HuH-7 (cell line): ENCODE measurements at regions not wholly inside any gene's neighbourhood (a gene's known extent, or its start where the extent isn't known, plus 50 kb on each side); places are given as distances from the start of the nearest gene placed in this dataset.
"Not testable (repeated sequence)": the region's sequence is repeated elsewhere in the genome, so short reads cannot be mapped to it uniquely, and the experiment has no call there.

ENCODE experiments used
- DNase-seq: peaks from one replicate; pipeline ENCODE4 v3.0.0; 2011; ENCODE audit warnings: low spot score

GRCh38 chr11:37511425-37511933, 913.4 kb upstream of the RAG2 start:
- DNase-seq: no peak

DNA sequence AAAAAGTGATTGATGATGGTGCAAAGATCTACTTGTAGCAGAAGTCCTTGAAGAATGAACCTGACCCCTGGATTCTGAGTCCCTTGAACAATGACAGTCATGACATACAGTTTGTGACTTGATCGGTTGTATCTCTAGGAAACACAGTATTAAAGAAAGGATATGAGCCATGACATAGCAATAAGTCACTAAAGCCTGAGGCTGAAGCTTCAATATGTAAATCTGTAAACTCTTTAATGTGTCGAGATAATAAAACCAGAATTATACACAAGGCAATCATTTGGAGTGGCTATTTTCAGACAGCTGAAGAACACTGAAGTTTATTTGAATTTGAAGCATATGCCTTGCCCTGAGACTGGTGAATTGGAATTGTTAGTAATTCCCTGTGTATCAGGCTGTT, 911.5 kb upstream of the RAG2 start:
- no peak for DNase-seq

- DNase-seq: no peak
Observed at GRCh38 chr11:37506531-37506930, 908.5 kb upstream of the RAG2 start.

DNA sequence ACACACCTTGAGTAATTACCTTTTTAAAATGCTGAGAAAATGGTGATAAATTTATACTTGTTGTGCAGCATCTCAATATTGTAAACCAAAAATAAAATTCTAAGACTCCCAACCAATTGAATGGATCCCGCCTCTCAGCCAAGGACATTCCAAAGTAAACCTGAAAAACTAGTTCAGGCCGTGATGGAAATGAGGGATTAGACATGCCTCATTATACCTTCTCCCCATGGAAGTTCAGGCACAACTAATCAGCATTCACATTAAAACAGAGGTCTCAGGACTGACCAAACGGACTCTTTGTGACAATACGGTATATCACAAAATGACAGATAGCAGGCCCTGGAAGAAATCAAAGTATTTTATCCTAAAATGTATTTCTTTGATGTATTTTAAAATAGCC, 907.4 kb upstream of the RAG2 start:
- DNase-seq: no peak

DNA sequence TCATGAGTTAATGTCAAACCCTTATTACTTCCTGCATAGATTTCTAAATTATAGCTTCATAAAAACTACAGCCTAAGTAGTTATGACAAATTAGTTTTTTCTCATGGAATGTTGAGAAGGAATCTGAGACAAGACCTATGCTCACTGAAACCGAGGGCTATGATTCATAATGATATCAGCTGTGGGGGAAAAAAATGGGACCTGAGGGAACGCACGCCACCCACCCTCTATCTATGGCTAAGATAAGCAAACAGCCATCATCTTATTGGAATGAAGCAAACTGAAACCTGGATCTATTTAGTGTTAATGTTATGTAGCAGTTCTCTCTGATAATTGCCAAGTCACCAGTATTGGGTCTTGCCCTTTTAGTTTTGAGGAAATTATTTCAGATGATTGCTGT, 906.9 kb upstream of the RAG2 start:
- no peak for DNase-seq

- peak; percentile 5 for DNase-seq
Observed at GRCh38 chr11:37504060-37504611, 906.1 kb upstream of the RAG2 start.

- DNase-seq: no peak
Observed at GRCh38 chr11:37503411-37504059, 905.5 kb upstream of the RAG2 start.

- no peak for DNase-seq
Observed at GRCh38 chr11:37502202-37502601, 904.2 kb upstream of the RAG2 start.

DNA sequence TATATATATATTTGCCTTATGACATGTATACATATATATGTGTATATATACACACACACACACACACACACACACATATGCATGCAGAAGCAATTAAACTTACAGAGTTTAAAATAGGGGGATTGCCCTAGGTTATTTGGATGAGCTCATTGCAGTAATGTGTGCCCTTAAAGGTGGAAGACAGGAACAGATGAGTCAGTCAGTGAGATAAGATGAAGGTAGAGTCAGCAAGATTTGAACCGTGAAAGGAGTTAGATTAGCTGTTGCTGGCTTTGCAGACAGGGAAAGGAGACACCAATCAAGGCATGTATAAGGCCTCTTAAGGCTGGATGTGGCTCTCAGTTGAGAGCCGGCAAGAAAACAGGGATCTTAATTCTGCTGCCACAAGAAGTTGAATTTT, 902.4 kb upstream of the RAG2 start:
- DNase-seq: no peak

DNA sequence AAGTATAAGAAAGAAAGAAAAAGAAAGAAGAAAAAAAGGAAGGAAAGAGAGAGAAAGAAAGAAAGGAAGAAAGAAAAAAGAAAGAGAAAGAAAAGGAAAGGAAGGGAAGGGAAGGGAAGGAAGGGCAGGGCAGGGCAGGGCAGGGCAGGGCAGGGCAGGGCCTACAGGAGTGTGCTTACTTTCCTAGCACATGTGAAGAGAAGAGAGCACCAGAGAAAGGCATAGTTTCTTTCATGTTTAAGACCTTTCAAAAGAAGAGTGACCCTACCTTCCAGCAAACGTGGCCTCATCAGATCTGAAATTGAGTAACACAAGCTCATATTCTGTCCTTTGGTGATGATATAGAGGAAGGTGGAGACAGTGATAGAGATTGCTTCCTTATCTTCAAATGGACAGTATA, 899.3 kb upstream of the RAG2 start:
- no peak for DNase-seq

GRCh38 chr11:37496201-37496600, 898.2 kb upstream of the RAG2 start:
- no peak for DNase-seq

DNA sequence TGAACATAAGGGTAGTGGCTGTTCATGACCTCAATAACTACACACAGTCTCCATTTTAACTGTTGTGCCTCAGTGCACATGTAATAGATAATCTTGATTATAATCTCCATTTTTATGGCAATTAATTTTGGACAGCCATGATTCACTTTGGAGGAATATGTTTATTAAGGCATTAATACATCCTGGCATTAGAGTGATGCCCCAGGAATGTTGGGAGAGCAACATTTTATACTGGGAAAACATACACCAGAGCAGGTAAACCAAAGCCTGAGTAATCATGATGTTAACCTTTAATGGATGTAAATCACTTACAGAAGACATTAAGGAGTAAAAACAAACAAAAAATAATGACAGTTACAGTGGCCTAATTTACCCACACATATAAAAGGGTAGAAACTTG, 886.3 kb upstream of the RAG2 start:
- no peak for DNase-seq

- DNase-seq: no peak
Observed at GRCh38 chr11:37483761-37484160, 885.7 kb upstream of the RAG2 start.

- DNase-seq: no peak
Observed at GRCh38 chr11:37474889-37475288, 876.9 kb upstream of the RAG2 start.

DNA sequence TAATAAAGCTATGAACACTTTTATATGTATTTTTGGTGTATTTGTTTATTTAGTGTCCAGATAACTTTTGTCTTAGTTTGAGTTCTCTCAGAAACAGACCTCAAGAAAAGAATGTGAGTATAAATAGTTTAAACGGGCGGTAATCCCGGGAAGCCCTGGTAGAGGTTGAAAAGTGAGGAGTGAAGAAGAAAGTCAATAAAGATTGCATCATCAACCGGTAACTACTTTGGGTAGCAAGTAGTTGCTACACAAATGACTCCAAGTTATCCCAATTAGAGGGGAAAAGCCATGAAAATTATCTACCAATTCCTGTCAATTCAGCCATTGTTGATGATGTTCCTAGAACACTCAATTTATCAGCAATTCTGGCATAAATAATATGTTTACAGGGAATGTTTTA, 870.3 kb upstream of the RAG2 start:
- DNase-seq: peak; percentile 12

GRCh38 chr11:37465221-37465620, 867.2 kb upstream of the RAG2 start:
- no peak for DNase-seq

- DNase-seq: no peak
Observed at GRCh38 chr11:37459456-37459855, 861.4 kb upstream of the RAG2 start.

DNA sequence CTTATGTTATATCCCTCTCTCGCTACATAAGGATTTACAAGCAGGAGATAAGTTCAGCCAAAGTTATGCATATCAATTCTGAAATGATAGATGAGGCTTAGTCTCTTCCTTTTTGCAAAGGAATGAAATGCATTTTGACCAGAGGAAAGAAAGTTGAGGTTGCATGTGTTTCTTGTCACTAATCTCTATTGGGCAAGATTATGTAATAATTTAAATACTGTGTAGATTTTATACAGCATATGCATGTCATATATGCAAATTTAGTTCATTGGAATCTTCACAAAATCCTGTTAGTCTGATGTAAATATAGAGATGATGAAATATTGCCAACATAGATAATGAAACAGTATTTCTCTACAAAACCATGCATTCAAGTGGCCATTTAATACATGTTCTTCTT, 858.7 kb upstream of the RAG2 start:
- no peak for DNase-seq

DNA sequence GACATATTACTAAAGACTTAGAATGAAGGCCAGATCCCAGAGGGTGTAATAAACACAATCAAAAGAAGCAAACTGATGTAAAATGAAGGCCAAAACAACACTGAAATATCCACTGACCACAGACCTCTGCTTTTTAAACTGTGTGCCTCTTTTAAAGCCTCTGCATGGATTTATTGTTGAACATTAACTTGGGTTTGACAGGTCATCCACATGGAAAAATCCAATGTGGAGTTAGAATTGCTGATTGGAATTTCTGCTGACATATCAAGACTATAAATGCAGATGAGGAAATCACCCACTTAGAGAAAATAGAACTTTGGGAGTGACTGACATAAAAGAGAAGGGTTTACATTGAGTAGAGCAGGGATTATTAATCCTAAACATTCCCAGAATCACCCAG, 853.9 kb upstream of the RAG2 start:
- DNase-seq: peak; percentile 12

GRCh38 chr11:37450613-37451012, 852.6 kb upstream of the RAG2 start:
- DNase-seq: no peak

DNA sequence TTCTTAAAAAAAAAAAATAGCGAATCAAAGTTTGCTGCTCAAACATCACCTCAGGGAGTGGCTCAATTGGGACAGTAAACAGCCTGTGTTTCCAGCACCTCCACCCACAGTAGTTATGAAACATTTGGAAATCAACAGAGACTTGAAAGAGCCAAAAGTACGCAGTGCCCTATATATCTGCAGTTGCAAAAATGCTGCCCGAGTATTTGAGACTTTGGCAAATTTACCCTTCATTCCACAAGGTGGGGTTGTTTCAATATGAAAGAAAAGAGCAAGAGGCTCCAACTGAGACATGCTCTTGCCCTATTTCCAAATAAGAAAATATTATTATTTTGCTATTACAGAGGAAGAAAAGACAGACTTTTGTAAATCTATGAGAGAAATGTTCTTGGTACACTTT, 851.1 kb upstream of the RAG2 start:
- no peak for DNase-seq

- no peak for DNase-seq
Observed at GRCh38 chr11:37442576-37442975, 844.5 kb upstream of the RAG2 start.

- DNase-seq: not testable (repeated sequence)
Observed at GRCh38 chr11:37431633-37432230, 833.7 kb upstream of the RAG2 start.
